Hepatocyte (in vitro differentiated cells): ENCODE measurements at regions not wholly inside any gene's neighbourhood (a gene's known extent, or its start where the extent isn't known, plus 50 kb on each side); places are given as distances from the start of the nearest gene placed in this dataset.

Experiments
- DNase-seq: peaks from one replicate; pipeline ENCODE4 v3.0.0-alpha.2; 2016; ENCODE audit warnings: low spot score
- H2AFZ ChIP-seq: fragments of 200-600 bp; sonication (generic); 2 replicates; pipeline ENCODE4 v1.6.0; 2016; ENCODE audit warnings: antibody characterized with exemption, mild to moderate bottlenecking
- H3K27ac ChIP-seq: fragments of 200-600 bp; sonication (generic); 2 replicates; pipeline ENCODE4 v1.5.1; 2016; ENCODE audit warnings: mild to moderate bottlenecking
- H3K27me3 ChIP-seq: fragments of 200-600 bp; sonication (generic); 2 replicates; pipeline ENCODE4 v1.6.1; 2016
- H3K36me3 ChIP-seq: fragments of 200-600 bp; sonication (generic); replicated peaks from 2 replicates; pipeline ENCODE4 v1.5.1; 2016; ENCODE audit warnings: low read depth; ENCODE audit not compliant: insufficient read depth
- H3K4me1 ChIP-seq: fragments of 200-600 bp; sonication (generic); 2 replicates; pipeline ENCODE4 v1.5.1; 2016; ENCODE audit warnings: mild to moderate bottlenecking, moderate library complexity; ENCODE audit not compliant: insufficient read depth
- H3K4me2 ChIP-seq: fragments of 200-600 bp; sonication (generic); 2 replicates; pipeline ENCODE4 v1.6.0; 2016
- H3K4me3 ChIP-seq: fragments of 200-600 bp; sonication (generic); 2 replicates; pipeline ENCODE4 v1.5.1; 2016; ENCODE audit warnings: mild to moderate bottlenecking
- H3K79me2 ChIP-seq: fragments of 200-600 bp; sonication (generic); 2 replicates; pipeline ENCODE4 v1.6.0; 2017; ENCODE audit warnings: mild to moderate bottlenecking
- H3K9me2 ChIP-seq: fragments of 200-600 bp; sonication (generic); replicated peaks from 2 replicates; pipeline ENCODE4 v1.6.0; 2017; ENCODE audit warnings: mild to moderate bottlenecking; ENCODE audit not compliant: insufficient read depth
- H3K9me3 ChIP-seq: fragments of 200-600 bp; sonication (generic); 2 replicates; pipeline ENCODE4 v1.5.1; 2016; ENCODE audit warnings: low read depth, mild to moderate bottlenecking
- H4K20me1 ChIP-seq: fragments of 200-600 bp; sonication (generic); 2 replicates; pipeline ENCODE4 v1.6.0; 2016; ENCODE audit warnings: mild to moderate bottlenecking; ENCODE audit not compliant: insufficient read depth, poor library complexity, severe bottlenecking
- EZH2 ChIP-seq: fragments of 200-600 bp; sonication (generic); IDR thresholded peaks from 2 replicates; pipeline ENCODE4 v1.6.1; 2016; ENCODE audit warnings: antibody characterized with exemption, mild to moderate bottlenecking, borderline replicate concordance
- EZH2phosphoT487 ChIP-seq: fragments of 200-600 bp; sonication (generic); IDR thresholded peaks from one replicate; pipeline ENCODE4 v1.6.1; 2018; ENCODE audit warnings: antibody characterized with exemption, mild to moderate bottlenecking, low read depth, moderate library complexity; ENCODE audit not compliant: unreplicated experiment, severe bottlenecking
- whole genome bisulfite sequencing: methylation state at CpG from one replicate; pipeline ENCODE4 v1.1.6; 2016; ENCODE audit warnings: low lambda C conversion rate; ENCODE audit errors: missing lambda C conversion rate; 5-methylcytosine and 5-hydroxymethylcytosine counted together
- TF ChIP-seq, protein P1 (sequence below): fragments of 200-600 bp; sonication (generic); IDR thresholded peaks from 2 replicates; pipeline ENCODE4 v1.5.1; 2016; ENCODE audit warnings: antibody characterized with exemption, mild to moderate bottlenecking; ENCODE audit not compliant: poor library complexity

DNA sequence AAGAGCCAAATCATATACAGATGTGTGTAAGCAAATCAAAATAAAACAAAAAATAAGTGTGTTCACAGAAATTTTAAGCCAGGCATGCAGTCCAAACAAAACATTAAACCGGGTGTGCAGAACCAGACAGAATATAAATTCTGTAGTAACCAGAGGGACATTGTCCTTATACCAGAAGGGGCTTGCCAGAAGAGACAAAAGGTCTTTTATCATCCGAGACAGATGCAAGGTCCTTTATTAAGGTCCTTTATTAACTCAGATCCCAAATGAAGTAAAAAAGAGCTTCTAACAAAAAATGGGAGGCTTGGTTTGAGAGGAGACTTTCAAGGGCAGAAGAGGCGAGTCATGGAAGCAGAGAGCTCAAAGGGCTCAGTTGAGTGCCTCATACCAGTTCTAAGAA is 59.2 kb downstream of the RGS12 start:
- H3K9me2 ChIP-seq = no peaks in the 10 kb centered on the region
- H2AFZ ChIP-seq = no peak overlapping the region
- no peak for TF ChIP-seq EZH2
- no peak for TF ChIP-seq EZH2phosphoT487
- TF ChIP-seq, protein P1, sequence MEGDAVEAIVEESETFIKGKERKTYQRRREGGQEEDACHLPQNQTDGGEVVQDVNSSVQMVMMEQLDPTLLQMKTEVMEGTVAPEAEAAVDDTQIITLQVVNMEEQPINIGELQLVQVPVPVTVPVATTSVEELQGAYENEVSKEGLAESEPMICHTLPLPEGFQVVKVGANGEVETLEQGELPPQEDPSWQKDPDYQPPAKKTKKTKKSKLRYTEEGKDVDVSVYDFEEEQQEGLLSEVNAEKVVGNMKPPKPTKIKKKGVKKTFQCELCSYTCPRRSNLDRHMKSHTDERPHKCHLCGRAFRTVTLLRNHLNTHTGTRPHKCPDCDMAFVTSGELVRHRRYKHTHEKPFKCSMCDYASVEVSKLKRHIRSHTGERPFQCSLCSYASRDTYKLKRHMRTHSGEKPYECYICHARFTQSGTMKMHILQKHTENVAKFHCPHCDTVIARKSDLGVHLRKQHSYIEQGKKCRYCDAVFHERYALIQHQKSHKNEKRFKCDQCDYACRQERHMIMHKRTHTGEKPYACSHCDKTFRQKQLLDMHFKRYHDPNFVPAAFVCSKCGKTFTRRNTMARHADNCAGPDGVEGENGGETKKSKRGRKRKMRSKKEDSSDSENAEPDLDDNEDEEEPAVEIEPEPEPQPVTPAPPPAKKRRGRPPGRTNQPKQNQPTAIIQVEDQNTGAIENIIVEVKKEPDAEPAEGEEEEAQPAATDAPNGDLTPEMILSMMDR = no peak
- H3K27me3 ChIP-seq = no peaks in the 10 kb centered on the region
- WGBS = 94% methylated on average over 3 of the region's 3 CpGs
- H3K9me3 ChIP-seq = no peaks in the 10 kb centered on the region
- no peaks in the 10 kb centered on the region for H4K20me1 ChIP-seq
- no peak overlapping the region for H3K4me3 ChIP-seq
- no peak overlapping the region for H3K27ac ChIP-seq
- no peak for DNase-seq
- H3K4me1 ChIP-seq = peaks cover 4% of the 10 kb centered on the region
- no peak overlapping the region for H3K4me2 ChIP-seq
- no peaks in the 10 kb centered on the region for H3K36me3 ChIP-seq
- peaks cover 32% of the 10 kb centered on the region for H3K79me2 ChIP-seq

DNA sequence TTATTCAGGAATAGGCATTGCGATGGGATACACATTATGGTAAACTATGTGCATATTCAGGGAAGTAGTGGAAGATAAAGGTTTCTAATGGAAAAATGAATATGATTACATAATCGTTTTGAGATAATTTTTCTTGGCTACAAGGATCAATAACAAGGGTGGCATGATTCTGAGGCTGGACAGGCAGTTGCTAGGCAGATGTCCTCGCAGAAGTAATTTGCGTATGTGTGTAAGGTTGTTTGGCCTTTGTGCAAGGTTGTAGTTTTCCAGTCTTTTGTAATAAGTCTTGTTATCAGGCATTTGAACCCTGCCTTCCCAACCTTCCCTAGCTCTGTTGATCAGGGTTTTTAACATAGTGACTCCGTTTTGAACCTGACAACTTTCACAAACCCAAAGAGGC is 59.7 kb downstream of the RGS12 start:
- no peak for DNase-seq
- no peak for TF ChIP-seq EZH2
- no peak for TF ChIP-seq EZH2phosphoT487
- TF ChIP-seq, protein P1 = no peak
- Histone ChIP-seq H3K4me1 (peaks cover 4% of the 10 kb centered on the region), H3K9me2 (no peaks in the 10 kb centered on the region), H3K4me3 (no peak overlapping the region), H3K27ac (no peak overlapping the region), H2AFZ (no peak overlapping the region), H4K20me1 (no peaks in the 10 kb centered on the region), H3K79me2 (peaks cover 37% of the 10 kb centered on the region), H3K4me2 (no peak overlapping the region), H3K9me3 (no peaks in the 10 kb centered on the region), H3K27me3 (no peaks in the 10 kb centered on the region), H3K36me3 (no peaks in the 10 kb centered on the region)
- WGBS = 95% methylated on average over 5 of the region's 5 CpGs

DNA sequence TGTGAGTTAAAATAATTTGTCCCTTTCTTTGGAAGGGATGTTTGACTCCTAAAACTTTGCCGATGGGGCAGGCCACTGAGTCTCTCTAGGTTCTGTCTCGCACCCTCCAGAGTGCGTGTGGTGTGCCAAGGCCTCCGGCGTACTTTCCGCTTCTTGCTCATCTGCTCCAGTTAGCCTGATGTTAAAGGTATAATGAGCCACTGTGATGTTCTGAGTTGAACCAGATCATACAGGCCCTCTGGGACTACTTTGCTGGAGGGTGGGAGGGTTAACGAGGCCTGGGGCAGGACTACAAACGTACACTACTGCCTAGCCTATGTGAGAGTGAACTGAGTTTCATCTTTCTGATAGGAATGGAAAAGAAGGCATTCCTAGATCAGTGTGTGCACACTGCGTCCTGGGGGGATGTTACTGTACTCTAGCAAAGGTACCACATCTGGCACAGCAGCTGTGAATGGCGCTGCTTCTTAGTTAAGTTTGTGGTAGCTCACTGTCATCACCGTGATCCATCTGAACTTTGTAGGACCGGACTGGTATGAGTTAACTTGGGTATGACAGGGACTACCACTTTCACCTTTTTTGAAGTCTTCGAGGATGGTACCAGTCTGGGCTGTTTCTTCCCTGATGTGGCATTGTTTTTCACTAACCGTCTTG is 60.2 kb downstream of the RGS12 start:
- WGBS = 97% methylated on average over 14 of the region's 14 CpGs
- no peak for DNase-seq
- H2AFZ ChIP-seq = no peak overlapping the region

More for the DNA sequence above, 60.2 kb downstream of the RGS12 start:
- H3K9me2 ChIP-seq = no peaks in the 10 kb centered on the region
- no peaks in the 10 kb centered on the region for H4K20me1 ChIP-seq
- no peak overlapping the region for H3K4me2 ChIP-seq
- peaks cover 43% of the 10 kb centered on the region for H3K79me2 ChIP-seq
- H3K4me1 ChIP-seq = peaks cover 4% of the 10 kb centered on the region
- H3K36me3 ChIP-seq = no peaks in the 10 kb centered on the region
- no peak overlapping the region for H3K4me3 ChIP-seq
- no peaks in the 10 kb centered on the region for H3K27me3 ChIP-seq
- TF ChIP-seq EZH2phosphoT487 = no peak
- TF ChIP-seq, protein P1 = no peak
- no peak for TF ChIP-seq EZH2
- no peak overlapping the region for H3K27ac ChIP-seq
- H3K9me3 ChIP-seq = no peaks in the 10 kb centered on the region
